ENCODE measurements at regions not wholly inside any gene's neighbourhood (a gene's known extent, or its start where the extent isn't known, plus 50 kb on each side); places are given as distances from the start of the nearest gene placed in this dataset.
A peak's percentile ranks its signal among the peaks of the same experiment; 100 is the strongest.
"Not testable (repeated sequence)": the region's sequence is repeated elsewhere in the genome, so short reads cannot be mapped to it uniquely, and the experiment has no call there.

DNA sequence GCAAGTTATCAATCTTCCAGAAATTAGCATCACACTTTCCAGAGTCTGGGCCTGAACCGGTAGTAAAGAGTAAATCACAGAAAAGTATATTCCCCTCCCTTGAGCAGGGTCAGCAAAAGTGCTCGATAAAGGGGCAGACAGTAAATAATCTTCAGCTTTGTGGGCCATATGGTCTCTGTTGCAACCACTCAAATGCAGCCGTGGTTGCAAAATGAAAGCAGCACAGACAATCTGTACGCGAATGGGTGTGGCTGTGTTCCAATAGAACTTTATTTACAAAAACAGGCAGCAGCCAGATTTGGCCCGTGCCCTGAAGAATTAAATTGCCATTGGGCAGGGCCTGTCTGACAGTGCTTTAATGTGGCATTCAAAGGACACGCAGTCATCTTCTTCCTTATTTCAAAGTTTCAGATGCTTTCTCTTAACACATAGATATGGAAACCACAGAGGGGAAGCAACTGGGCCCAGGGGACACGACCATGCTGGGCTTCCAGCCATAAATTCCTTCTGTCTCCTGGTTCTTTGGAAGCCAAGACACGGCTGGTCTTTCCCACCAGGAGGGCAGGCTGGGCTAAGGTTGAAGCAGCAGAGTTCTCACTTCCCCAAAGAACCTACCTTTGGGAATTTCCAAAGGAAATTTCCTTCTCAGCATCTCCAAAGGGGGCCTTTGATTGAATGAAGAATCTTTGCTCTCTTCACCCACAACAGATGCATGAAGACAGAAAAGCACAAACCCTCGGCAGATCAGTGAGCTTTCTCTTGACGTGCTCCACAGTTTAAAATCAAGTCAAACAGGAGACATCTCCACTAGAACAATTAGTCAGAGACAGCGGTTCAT, 489.8 kb upstream of the PROK2 start:
- Histone ChIP-seq H3K36me3 (ENCODE audit: control insufficient read depth, insufficient read depth, low read length) (no peaks in the 10 kb centered on the region), H3K27me3 (ENCODE audit: control insufficient read depth, insufficient read depth, low read length) (peaks cover 4% of the 10 kb centered on the region), H3K27ac (ENCODE audit: low read length) (no peak overlapping the region), H3K9me3 (ENCODE audit: control insufficient read depth, low read depth, low read length) (no peaks in the 10 kb centered on the region), H3K4me1 (ENCODE audit: control insufficient read depth, insufficient read depth, low read length) (peaks cover 2% of the 10 kb centered on the region), H3K4me3 (ENCODE audit: low read length) (no peak overlapping the region)
- WGBS (ENCODE audit: insufficient coverage, low lambda C conversion rate) = no CpG with 5 or more reads among the region's 12 CpGs
- peak in 1 of 2 donors; percentile 49 for DNase-seq

- no peaks in the 10 kb centered on the region for H3K9me3 ChIP-seq (ENCODE audit: control insufficient read depth, low read depth, low read length)
- peak overlapping the region; percentile 5 for H3K27ac ChIP-seq (ENCODE audit: low read length)
- H3K27me3 ChIP-seq (ENCODE audit: control insufficient read depth, insufficient read depth, low read length) = no peaks in the 10 kb centered on the region
- H3K36me3 ChIP-seq (ENCODE audit: control insufficient read depth, insufficient read depth, low read length) = no peaks in the 10 kb centered on the region
- WGBS (ENCODE audit: insufficient coverage, low lambda C conversion rate) = 80% methylated on average over 1 of the region's 6 CpGs
- no peak overlapping the region for H3K4me3 ChIP-seq (ENCODE audit: low read length)
- H3K4me1 ChIP-seq (ENCODE audit: control insufficient read depth, insufficient read depth, low read length) = peaks cover 5% of the 10 kb centered on the region
- no peak for DNase-seq
Observed at GRCh38 chr3:72273615-72274014, 488.7 kb upstream of the PROK2 start.

DNA sequence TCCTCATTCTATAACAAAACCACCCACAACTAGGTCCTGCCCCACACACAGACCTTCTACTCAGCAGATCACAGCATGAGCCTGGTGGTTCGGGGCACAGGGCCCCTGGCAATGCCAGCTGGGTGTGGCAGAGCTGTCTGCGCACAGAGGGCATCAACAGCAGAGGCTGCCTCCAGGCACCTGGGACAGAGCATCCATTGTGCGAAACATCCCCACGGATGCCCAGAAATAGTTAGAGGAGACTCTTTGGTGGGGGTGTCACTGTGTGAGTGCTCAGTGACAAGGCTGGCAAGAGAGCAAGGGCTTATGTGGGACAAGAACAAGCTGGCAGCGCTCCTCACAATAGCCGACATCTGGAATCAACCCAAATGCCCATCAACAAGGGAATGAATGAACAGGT, 487.4 kb upstream of the PROK2 start:
- no peak overlapping the region for H3K27ac ChIP-seq (ENCODE audit: low read length)
- DNase-seq = no peak
- H3K27me3 ChIP-seq (ENCODE audit: control insufficient read depth, insufficient read depth, low read length) = no peaks in the 10 kb centered on the region
- WGBS (ENCODE audit: insufficient coverage, low lambda C conversion rate) = no CpG with 5 or more reads among the region's 6 CpGs
- H3K36me3 ChIP-seq (ENCODE audit: control insufficient read depth, insufficient read depth, low read length) = no peaks in the 10 kb centered on the region
- peaks cover 5% of the 10 kb centered on the region for H3K4me1 ChIP-seq (ENCODE audit: control insufficient read depth, insufficient read depth, low read length)
- H3K4me3 ChIP-seq (ENCODE audit: low read length) = no peak overlapping the region
- no peaks in the 10 kb centered on the region for H3K9me3 ChIP-seq (ENCODE audit: control insufficient read depth, low read depth, low read length)

DNA sequence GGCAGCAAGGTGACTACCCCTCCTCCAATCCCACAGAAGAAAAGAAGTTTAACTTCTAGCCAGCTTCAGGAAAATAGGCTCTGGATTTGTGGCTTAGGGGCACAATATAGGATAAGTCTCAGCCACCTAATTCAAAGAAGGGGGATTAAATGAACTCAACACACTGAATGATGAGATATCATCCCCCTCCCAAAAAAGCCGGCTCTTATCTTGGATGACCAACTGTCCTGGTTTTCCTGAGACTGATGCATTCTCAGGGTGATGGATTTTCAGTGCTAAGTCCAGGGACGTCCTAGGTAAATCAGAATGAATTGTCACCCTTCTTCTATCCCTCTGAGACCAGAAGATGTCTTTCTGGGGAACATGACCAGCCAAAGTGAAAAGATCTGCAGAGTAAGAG, 487.0 kb upstream of the PROK2 start:
- H3K4me3 ChIP-seq (ENCODE audit: low read length) = no peak overlapping the region
- DNase-seq = no peak
- no peaks in the 10 kb centered on the region for H3K27me3 ChIP-seq (ENCODE audit: control insufficient read depth, insufficient read depth, low read length)
- H3K36me3 ChIP-seq (ENCODE audit: control insufficient read depth, insufficient read depth, low read length) = no peaks in the 10 kb centered on the region
- H3K4me1 ChIP-seq (ENCODE audit: control insufficient read depth, insufficient read depth, low read length) = peaks cover 5% of the 10 kb centered on the region
- WGBS (ENCODE audit: insufficient coverage, low lambda C conversion rate) = no CpG with 5 or more reads among the region's 2 CpGs
- no peaks in the 10 kb centered on the region for H3K9me3 ChIP-seq (ENCODE audit: control insufficient read depth, low read depth, low read length)
- no peak overlapping the region for H3K27ac ChIP-seq (ENCODE audit: low read length)

GRCh38 chr3:72271216-72271615, 486.3 kb upstream of the PROK2 start:
- Histone ChIP-seq H3K27me3 (ENCODE audit: control insufficient read depth, insufficient read depth, low read length) (no peaks in the 10 kb centered on the region), H3K4me3 (ENCODE audit: low read length) (no peak overlapping the region), H3K4me1 (ENCODE audit: control insufficient read depth, insufficient read depth, low read length) (peaks cover 5% of the 10 kb centered on the region), H3K36me3 (ENCODE audit: control insufficient read depth, insufficient read depth, low read length) (no peaks in the 10 kb centered on the region), H3K27ac (ENCODE audit: low read length) (no peak overlapping the region), H3K9me3 (ENCODE audit: control insufficient read depth, low read depth, low read length) (no peaks in the 10 kb centered on the region)
- DNase-seq = no peak
- no CpG with 5 or more reads among the region's 6 CpGs for WGBS (ENCODE audit: insufficient coverage, low lambda C conversion rate)

GRCh38 chr3:72270730-72271129, 485.8 kb upstream of the PROK2 start:
- H3K27me3 ChIP-seq (ENCODE audit: control insufficient read depth, insufficient read depth, low read length) = no peaks in the 10 kb centered on the region
- H3K36me3 ChIP-seq (ENCODE audit: control insufficient read depth, insufficient read depth, low read length) = no peaks in the 10 kb centered on the region
- H3K4me1 ChIP-seq (ENCODE audit: control insufficient read depth, insufficient read depth, low read length) = peaks cover 5% of the 10 kb centered on the region
- H3K27ac ChIP-seq (ENCODE audit: low read length) = peak overlapping the region; percentile 40
- WGBS (ENCODE audit: insufficient coverage, low lambda C conversion rate) = 40% methylated on average over 1 of the region's 5 CpGs
- H3K9me3 ChIP-seq (ENCODE audit: control insufficient read depth, low read depth, low read length) = no peaks in the 10 kb centered on the region
- no peak overlapping the region for H3K4me3 ChIP-seq (ENCODE audit: low read length)
- DNase-seq = no peak

DNA sequence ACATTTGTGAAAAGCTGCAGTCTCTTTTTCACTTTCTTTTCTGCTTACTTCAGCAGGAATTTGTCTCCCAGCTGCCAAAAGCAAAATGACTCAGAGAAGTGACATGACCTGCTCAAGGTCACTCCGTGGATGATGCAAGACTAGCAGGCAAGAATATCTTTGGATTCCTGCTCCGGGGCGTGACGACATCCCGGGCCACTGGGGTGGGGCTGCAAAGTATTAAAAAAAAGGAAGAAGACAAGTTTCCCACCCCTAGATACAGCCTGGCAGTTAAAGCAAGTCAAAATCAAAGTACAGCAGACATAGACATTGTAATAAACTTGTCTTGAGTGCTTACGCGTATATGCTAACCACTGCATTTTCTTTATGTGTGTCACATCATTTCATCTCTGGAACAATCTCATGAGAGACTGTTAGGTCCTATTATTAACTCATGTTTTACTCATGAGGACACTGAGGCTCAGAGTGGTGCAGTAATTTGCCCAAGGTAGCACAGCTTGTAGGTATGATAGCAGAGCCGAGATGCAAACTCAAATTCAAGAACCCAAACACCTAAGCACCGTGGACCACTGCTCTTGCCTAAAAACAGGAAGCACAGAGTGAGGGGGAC, 485.2 kb upstream of the PROK2 start:
- H3K4me1 ChIP-seq (ENCODE audit: control insufficient read depth, insufficient read depth, low read length) = peaks cover 5% of the 10 kb centered on the region
- no peaks in the 10 kb centered on the region for H3K36me3 ChIP-seq (ENCODE audit: control insufficient read depth, insufficient read depth, low read length)
- H3K27ac ChIP-seq (ENCODE audit: low read length) = peak overlapping the region; percentile 47
- no peaks in the 10 kb centered on the region for H3K27me3 ChIP-seq (ENCODE audit: control insufficient read depth, insufficient read depth, low read length)
- DNase-seq = peak; percentile 92 to 96
- no CpG with 5 or more reads among the region's 9 CpGs for WGBS (ENCODE audit: insufficient coverage, low lambda C conversion rate)
- H3K9me3 ChIP-seq (ENCODE audit: control insufficient read depth, low read depth, low read length) = no peaks in the 10 kb centered on the region
- no peak overlapping the region for H3K4me3 ChIP-seq (ENCODE audit: low read length)

DNA sequence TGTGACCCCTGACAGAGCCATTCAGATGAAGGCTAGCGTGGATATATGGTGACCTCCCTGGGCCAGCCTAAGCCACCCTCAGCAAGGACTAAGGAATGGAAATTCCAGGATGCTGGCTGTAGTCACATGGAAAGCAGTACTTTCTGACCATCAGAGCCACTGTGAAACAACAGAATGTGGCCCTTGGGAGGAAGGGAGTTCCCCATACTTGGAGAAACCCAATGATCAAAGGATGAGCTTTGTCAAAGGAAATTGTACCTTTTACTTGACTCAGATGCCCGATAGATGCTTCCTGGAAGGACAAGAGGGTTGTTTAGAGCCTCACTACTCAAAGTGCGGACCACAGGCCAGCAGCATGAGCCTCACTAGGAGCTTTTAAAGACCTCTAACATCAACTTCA, 484.5 kb upstream of the PROK2 start:
- Histone ChIP-seq H3K27ac (ENCODE audit: low read length) (peak overlapping the region; percentile 47), H3K9me3 (ENCODE audit: control insufficient read depth, low read depth, low read length) (no peaks in the 10 kb centered on the region), H3K36me3 (ENCODE audit: control insufficient read depth, insufficient read depth, low read length) (no peaks in the 10 kb centered on the region), H3K27me3 (ENCODE audit: control insufficient read depth, insufficient read depth, low read length) (no peaks in the 10 kb centered on the region), H3K4me1 (ENCODE audit: control insufficient read depth, insufficient read depth, low read length) (peaks cover 5% of the 10 kb centered on the region), H3K4me3 (ENCODE audit: low read length) (no peak overlapping the region)
- no CpG with 5 or more reads among the region's 3 CpGs for WGBS (ENCODE audit: insufficient coverage, low lambda C conversion rate)
- DNase-seq = no peak

GRCh38 chr3:72266921-72267524, 482.1 kb upstream of the PROK2 start:
- not testable (repeated sequence) for H3K4me1 ChIP-seq (ENCODE audit: control insufficient read depth, insufficient read depth, low read length); H3K9me3 ChIP-seq (ENCODE audit: control insufficient read depth, low read depth, low read length); H3K27me3 ChIP-seq (ENCODE audit: control insufficient read depth, insufficient read depth, low read length); H3K4me3 ChIP-seq (ENCODE audit: low read length); H3K36me3 ChIP-seq (ENCODE audit: control insufficient read depth, insufficient read depth, low read length); H3K27ac ChIP-seq (ENCODE audit: low read length); DNase-seq
- no CpG with 5 or more reads among the region's 7 CpGs for WGBS (ENCODE audit: insufficient coverage, low lambda C conversion rate)

DNA sequence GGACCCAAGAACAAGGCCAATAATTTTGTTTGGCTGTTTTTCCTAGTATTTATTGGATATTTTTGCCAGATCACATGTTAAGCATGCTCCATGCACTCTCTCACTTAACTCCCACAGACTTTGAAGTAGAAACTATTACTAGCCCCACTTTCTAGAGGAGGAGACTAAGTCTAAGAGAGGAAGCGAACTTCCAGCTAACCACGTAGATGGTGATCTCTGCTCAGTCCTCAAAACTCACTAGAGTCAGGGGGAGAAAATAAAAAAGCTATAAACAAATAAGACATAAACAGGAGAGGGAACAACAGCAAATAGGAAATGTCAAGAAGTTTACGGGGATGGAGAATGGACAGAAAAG, 481.0 kb upstream of the PROK2 start:
- WGBS (ENCODE audit: insufficient coverage, low lambda C conversion rate) = 83% methylated on average over 1 of the region's 3 CpGs

More for the DNA sequence above, 481.0 kb upstream of the PROK2 start:
- Histone ChIP-seq H3K27ac (ENCODE audit: low read length) (no peak overlapping the region), H3K27me3 (ENCODE audit: control insufficient read depth, insufficient read depth, low read length) (no peaks in the 10 kb centered on the region), H3K4me3 (ENCODE audit: low read length) (no peak overlapping the region), H3K36me3 (ENCODE audit: control insufficient read depth, insufficient read depth, low read length) (no peaks in the 10 kb centered on the region), H3K4me1 (ENCODE audit: control insufficient read depth, insufficient read depth, low read length) (peaks cover 5% of the 10 kb centered on the region), H3K9me3 (ENCODE audit: control insufficient read depth, low read depth, low read length) (no peaks in the 10 kb centered on the region)
- no peak for DNase-seq
